Activated CD4-positive, alpha-beta T cell treated with anti-CD3 and anti-CD28 coated beads, Interleukin-10, Interleukin-2, amounts not matched to agents 100 ng/mL and 50 ng/mL, durations not matched to agents 16 hours and 8 hours (primary cell): ENCODE measurements at regions not wholly inside any gene's neighbourhood (a gene's known extent, or its start where the extent isn't known, plus 50 kb on each side); places are given as distances from the start of the nearest gene placed in this dataset.

Experiments
- DNase-seq: peaks from one replicate; pipeline ENCODE4 v3.0.0-alpha.2; 2020

GRCh38 chr12:42853370-42854140 is 264.0 kb upstream of the PRICKLE1 start:
- no peak for DNase-seq

GRCh38 chr12:42846782-42847181 is 257.2 kb upstream of the PRICKLE1 start:
- DNase-seq: no peak

GRCh38 chr12:42834062-42834461 is 244.5 kb upstream of the PRICKLE1 start:
- no peak for DNase-seq

- DNase-seq: no peak
Measured at GRCh38 chr12:42828836-42829235, 239.3 kb upstream of the PRICKLE1 start.

- no peak for DNase-seq
Measured at GRCh38 chr12:42824327-42824726, 234.8 kb upstream of the PRICKLE1 start.

GRCh38 chr12:42823679-42824078 is 234.1 kb upstream of the PRICKLE1 start:
- no peak for DNase-seq

- no peak for DNase-seq
Measured at GRCh38 chr12:42819846-42820245, 230.3 kb upstream of the PRICKLE1 start.

GRCh38 chr12:42815068-42815467 is 225.5 kb upstream of the PRICKLE1 start:
- DNase-seq: no peak

- DNase-seq: no peak
Measured at GRCh38 chr12:42812871-42813270, 223.3 kb upstream of the PRICKLE1 start.

GRCh38 chr12:42812086-42812485 is 222.5 kb upstream of the PRICKLE1 start:
- DNase-seq: no peak

GRCh38 chr12:42810006-42810405 is 220.5 kb upstream of the PRICKLE1 start:
- no peak for DNase-seq

- no peak for DNase-seq
Measured at GRCh38 chr12:42809226-42809625, 219.7 kb upstream of the PRICKLE1 start.

GRCh38 chr12:42807766-42808165 is 218.2 kb upstream of the PRICKLE1 start:
- no peak for DNase-seq

- no peak for DNase-seq
Measured at GRCh38 chr12:42807251-42807650, 217.7 kb upstream of the PRICKLE1 start.

- no peak for DNase-seq
Measured at GRCh38 chr12:42804928-42805327, 215.4 kb upstream of the PRICKLE1 start.

GRCh38 chr12:42802785-42803189 is 213.2 kb upstream of the PRICKLE1 start:
- no peak for DNase-seq

GRCh38 chr12:42801271-42801670 is 211.7 kb upstream of the PRICKLE1 start:
- no peak for DNase-seq

GRCh38 chr12:42799966-42800365 is 210.4 kb upstream of the PRICKLE1 start:
- DNase-seq: no peak

GRCh38 chr12:42798811-42799438 is 209.4 kb upstream of the PRICKLE1 start:
- DNase-seq: no peak

- DNase-seq: no peak
Measured at GRCh38 chr12:42794806-42795205, 205.3 kb upstream of the PRICKLE1 start.

- no peak for DNase-seq
Measured at GRCh38 chr12:42793166-42793565, 203.6 kb upstream of the PRICKLE1 start.

GRCh38 chr12:42792265-42792664 is 202.7 kb upstream of the PRICKLE1 start:
- DNase-seq: no peak

- DNase-seq: no peak
Measured at GRCh38 chr12:42791399-42791798, 201.9 kb upstream of the PRICKLE1 start.

GRCh38 chr12:42790761-42791151 is 201.2 kb upstream of the PRICKLE1 start:
- no peak for DNase-seq
